Neuronal stem cell (in vitro differentiated cells): ENCODE measurements at regions not wholly inside any gene's neighbourhood (a gene's known extent, or its start where the extent isn't known, plus 50 kb on each side); places are given as distances from the start of the nearest gene placed in this dataset.

Experiments used
- DNase-seq: peaks from one replicate; pipeline ENCODE4 v3.0.0-alpha.2; 2013; ENCODE audit warnings: low spot score
- H2AFZ ChIP-seq: one replicate; pipeline ENCODE4 v1.6.1; 2013; ENCODE audit warnings: mild to moderate bottlenecking, low read length, inconsistent platforms
- H2AK5ac ChIP-seq: 2 replicates; pipeline ENCODE4 v1.6.1; 2013; ENCODE audit warnings: low read depth, mild to moderate bottlenecking, inconsistent platforms, low read length, moderate library complexity, mixed read lengths
- H2BK120ac ChIP-seq: 2 replicates; pipeline ENCODE4 v1.6.1; 2013; ENCODE audit warnings: low read depth, mild to moderate bottlenecking, inconsistent platforms, low read length, moderate library complexity, mixed read lengths
- H2BK12ac ChIP-seq: one replicate; pipeline ENCODE4 v1.6.1; 2013; ENCODE audit warnings: low read length, inconsistent platforms
- H2BK15ac ChIP-seq: 2 replicates; pipeline ENCODE4 v1.6.1; 2013; ENCODE audit warnings: mild to moderate bottlenecking, low read length, inconsistent platforms, mixed read lengths
- H2BK5ac ChIP-seq: one replicate; pipeline ENCODE4 v1.6.1; 2013; ENCODE audit warnings: inconsistent platforms, mild to moderate bottlenecking, low read length, moderate library complexity
- H3K14ac ChIP-seq: one replicate; pipeline ENCODE4 v1.6.1; 2013; ENCODE audit warnings: low read length, inconsistent platforms
- H3K18ac ChIP-seq: 2 replicates; pipeline ENCODE4 v1.6.1; 2013; ENCODE audit warnings: low read length, inconsistent platforms
- H3K23ac ChIP-seq: 2 replicates; pipeline ENCODE4 v1.6.1; 2013; ENCODE audit warnings: low read depth, mild to moderate bottlenecking, mixed read lengths, low read length, inconsistent platforms; ENCODE audit not compliant: poor library complexity
- H3K27ac ChIP-seq: replicated peaks from 3 replicates; pipeline ENCODE4 v1.5.1; 2013; ENCODE audit warnings: low read length, inconsistent platforms
- H3K27me3 ChIP-seq, 3 experiments: 2 replicates each; pipeline ENCODE4 v1.6.1; 2013; ENCODE audit warnings: low read length in 3 of 3, mild to moderate bottlenecking in 2 of 3, inconsistent platforms in 1 of 3, low read depth in 1 of 3, mixed read lengths in 1 of 3, moderate library complexity in 1 of 3; ENCODE audit not compliant: control insufficient read depth in 3 of 3, insufficient read depth in 3 of 3
- H3K36me3 ChIP-seq, 2 donors: replicated peaks in 1 of 2; 2 replicates each; pipeline ENCODE4 v1.6.1; 2013; ENCODE audit warnings: low read length in 2 of 2; ENCODE audit not compliant: control insufficient read depth in 2 of 2, insufficient read depth in 2 of 2
- H3K4ac ChIP-seq: 2 replicates; pipeline ENCODE4 v1.6.1; 2013; ENCODE audit warnings: inconsistent platforms, mild to moderate bottlenecking, low read length, moderate library complexity
- H3K4me1 ChIP-seq, 2 donors: 1 replicate in 1 of 2; 2 replicates in 1 of 2; pipeline ENCODE4 v1.6.1; 2013; ENCODE audit warnings: low read length in 2 of 2, low read depth in 1 of 2; ENCODE audit not compliant: control insufficient read depth in 2 of 2, insufficient read depth in 1 of 2
- H3K4me2 ChIP-seq: one replicate; pipeline ENCODE4 v1.6.1; 2013; ENCODE audit warnings: mild to moderate bottlenecking, low read length, inconsistent platforms; ENCODE audit not compliant: insufficient read depth, poor library complexity, severe bottlenecking
- H3K4me3 ChIP-seq, 2 donors: 2 replicates each; pipeline ENCODE4 v1.5.1; 2013; ENCODE audit warnings: low read length in 2 of 2, mild to moderate bottlenecking in 2 of 2, inconsistent platforms in 1 of 2, moderate library complexity in 1 of 2
- H3K79me1 ChIP-seq: one replicate; pipeline ENCODE4 v1.6.1; 2013; ENCODE audit warnings: low read depth, mild to moderate bottlenecking, inconsistent platforms, low read length, moderate library complexity
- H3K9ac ChIP-seq: one replicate; pipeline ENCODE4 v1.6.1; 2013; ENCODE audit warnings: mild to moderate bottlenecking, low read depth, low read length, inconsistent platforms; ENCODE audit not compliant: poor library complexity
- H3K9me3 ChIP-seq, 2 donors: replicated peaks in 1 of 2; 2 replicates each; pipeline versions ENCODE3 to v1.6.1; 2013; ENCODE audit warnings: low read length in 2 of 2, mild to moderate bottlenecking in 2 of 2, inconsistent platforms in 1 of 2, low read depth in 1 of 2, mixed read lengths in 1 of 2, moderate library complexity in 1 of 2; ENCODE audit not compliant: control insufficient read depth in 2 of 2, insufficient read depth in 1 of 2
- H4K8ac ChIP-seq: one replicate; pipeline ENCODE4 v1.6.1; 2013; ENCODE audit warnings: low read depth, mild to moderate bottlenecking, inconsistent platforms, low read length, moderate library complexity
- H4K91ac ChIP-seq: one replicate; pipeline ENCODE4 v1.6.1; 2013; ENCODE audit warnings: low read length, low read depth, mild to moderate bottlenecking, inconsistent platforms; ENCODE audit not compliant: poor library complexity
- WGBS, 2 donors: extraction: QIAGEN DNeasy Blood & Tissue Kit; methylation state at CpG; one replicate each; pipeline ENCODE4 v1.1.7; 2013; ENCODE audit warnings: missing lambda C conversion rate in 2 of 2, mixed read lengths in 1 of 2; ENCODE audit not compliant: insufficient read length in 2 of 2, insufficient replicate concordance in 1 of 2; ENCODE audit errors: extremely low coverage in 2 of 2; 5-methylcytosine and 5-hydroxymethylcytosine counted together

DNA sequence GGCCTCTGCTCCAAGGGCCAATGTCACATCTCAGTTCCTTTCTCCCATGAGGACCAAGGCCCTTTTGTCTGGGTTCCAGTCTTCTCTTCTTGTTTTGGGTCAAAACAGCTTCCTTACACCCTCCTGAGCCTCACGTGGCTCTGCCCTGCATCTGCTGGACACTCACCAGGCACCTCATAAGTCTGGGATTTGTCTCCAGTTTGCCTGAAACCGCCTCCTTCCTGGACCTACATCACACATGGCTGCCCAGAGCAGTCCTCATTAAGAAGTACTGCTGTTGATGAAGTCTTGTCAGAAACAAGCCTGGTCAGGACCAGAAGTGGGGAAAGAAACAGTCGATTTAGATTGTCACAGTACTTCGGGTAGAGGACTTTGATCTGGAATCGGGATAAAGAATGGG lies 173.4 kb upstream of the BMPER start:
- no CpG with 5 or more reads among the region's 5 CpGs for WGBS, 2 donors

DNA sequence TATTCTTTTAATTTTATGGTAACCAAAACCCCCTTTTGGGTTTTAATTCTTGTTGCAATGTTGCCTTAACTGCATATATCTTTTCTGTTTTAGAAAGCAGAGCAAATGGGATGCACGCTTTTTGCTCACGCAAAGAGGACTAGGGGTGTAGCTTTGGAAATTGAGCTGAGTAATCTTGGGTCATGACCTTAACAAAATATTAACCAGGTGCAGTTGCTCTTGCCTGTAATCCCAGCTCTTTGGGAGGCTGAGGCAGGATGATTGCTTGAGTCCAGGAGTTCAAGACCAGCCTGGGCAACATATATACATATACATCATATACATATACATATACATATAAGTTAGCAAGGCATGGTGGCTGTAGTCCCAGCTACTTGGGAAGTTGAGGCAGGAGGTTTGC lies 172.9 kb upstream of the BMPER start:
- Histone ChIP-seq H3K14ac (no peak overlapping the region), H4K91ac (no peak overlapping the region), H3K4me2 (no peak overlapping the region), H3K4me3 (no peak overlapping the region), H3K27ac (no peak overlapping the region), H2BK120ac (no peak overlapping the region), H3K23ac (no peak overlapping the region), H2AFZ (no peak overlapping the region), H3K36me3 (no peaks in the 10 kb centered on the region), H3K9me3 (no peaks in the 10 kb centered on the region), H3K4ac (no peak overlapping the region), H2BK12ac (no peak overlapping the region), H2BK5ac (no peak overlapping the region), H4K8ac (no peak overlapping the region), H2BK15ac (no peak overlapping the region), H3K4me1 (peaks cover 0 to 3% of the 10 kb centered on the region in 2 donors), H2AK5ac (no peak overlapping the region), H3K79me1 (no peaks in the 10 kb centered on the region), H3K9ac (no peak overlapping the region), H3K18ac (no peak overlapping the region), H3K27me3 (no peaks in the 10 kb centered on the region)
- WGBS, 2 donors: no CpG with 5 or more reads among the region's 2 CpGs
- no peak for DNase-seq

More for the DNA sequence above, 173.4 kb upstream of the BMPER start:
- Histone ChIP-seq H2BK120ac (no peak overlapping the region), H3K36me3 (no peaks in the 10 kb centered on the region), H3K18ac (no peak overlapping the region), H2BK5ac (no peak overlapping the region), H2BK12ac (no peak overlapping the region), H3K4me1 (peaks cover under 1 to 7% of the 10 kb centered on the region in 2 donors), H4K8ac (no peak overlapping the region), H2AK5ac (no peak overlapping the region), H3K4ac (no peak overlapping the region), H2BK15ac (no peak overlapping the region), H3K14ac (no peak overlapping the region), H3K23ac (no peak overlapping the region), H3K9ac (no peak overlapping the region), H3K79me1 (no peaks in the 10 kb centered on the region), H3K4me3 (no peak overlapping the region), H3K27ac (no peak overlapping the region), H2AFZ (no peak overlapping the region), H3K9me3 (no peaks in the 10 kb centered on the region), H3K4me2 (no peak overlapping the region), H4K91ac (no peak overlapping the region), H3K27me3 (no peaks in the 10 kb centered on the region)
- DNase-seq: no peak

DNA sequence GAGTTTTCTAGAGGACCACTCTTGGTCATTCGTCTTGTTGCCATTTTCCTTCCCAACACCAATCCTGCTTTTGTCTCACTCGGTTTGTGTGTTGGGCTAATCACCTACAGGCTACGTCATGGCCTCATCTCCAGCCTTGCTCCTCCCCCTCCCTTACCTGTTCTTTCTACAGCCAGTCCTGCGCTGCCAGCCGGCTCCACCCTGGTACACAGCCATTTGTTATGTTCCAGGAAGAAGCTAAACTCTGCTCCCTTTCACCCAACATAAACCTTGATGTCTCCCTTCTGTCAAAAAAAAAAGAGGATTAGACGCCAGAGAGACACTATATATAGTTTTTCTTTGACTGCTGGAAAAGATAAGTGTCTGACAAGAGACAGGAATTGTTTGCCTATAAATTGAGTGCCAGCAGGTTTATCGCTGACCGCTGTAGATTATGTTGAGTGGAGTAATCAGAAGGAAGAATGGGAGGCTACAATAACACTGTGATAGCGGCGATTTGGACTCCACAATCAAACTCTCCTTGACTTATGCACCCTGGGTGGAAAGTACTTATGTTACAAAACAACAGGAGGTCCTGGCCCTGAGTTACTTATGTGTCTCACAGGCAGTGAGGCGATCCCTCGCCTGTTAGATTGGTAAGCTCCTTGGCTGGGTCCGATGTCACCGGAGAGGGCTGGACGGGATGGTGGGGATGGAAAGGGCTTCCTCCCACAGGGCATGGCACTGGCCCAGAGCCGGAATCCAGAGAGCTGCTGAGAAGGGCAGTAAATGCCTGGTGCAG lies 171.3 kb upstream of the BMPER start:
- no peak for DNase-seq
- no CpG with 5 or more reads among the region's 16 CpGs for WGBS, 2 donors
- Histone ChIP-seq H2BK12ac (no peak overlapping the region), H3K4me2 (no peak overlapping the region), H3K18ac (peak overlapping the region; percentile 24), H3K27ac (no peak overlapping the region), H2BK5ac (no peak overlapping the region), H3K9ac (no peak overlapping the region), H2BK15ac (no peak overlapping the region), H3K4ac (no peak overlapping the region), H3K23ac (no peak overlapping the region), H4K91ac (no peak overlapping the region), H2AK5ac (no peak overlapping the region), H2BK120ac (no peak overlapping the region), H3K36me3 (no peaks in the 10 kb centered on the region), H3K27me3 (no peaks in the 10 kb centered on the region), H3K4me3 (no peak overlapping the region), H3K9me3 (no peaks in the 10 kb centered on the region), H3K14ac (peak overlapping the region; percentile 58), H2AFZ (no peak overlapping the region), H4K8ac (no peak overlapping the region), H3K4me1 (no peaks in the 10 kb centered on the region), H3K79me1 (no peaks in the 10 kb centered on the region)

DNA sequence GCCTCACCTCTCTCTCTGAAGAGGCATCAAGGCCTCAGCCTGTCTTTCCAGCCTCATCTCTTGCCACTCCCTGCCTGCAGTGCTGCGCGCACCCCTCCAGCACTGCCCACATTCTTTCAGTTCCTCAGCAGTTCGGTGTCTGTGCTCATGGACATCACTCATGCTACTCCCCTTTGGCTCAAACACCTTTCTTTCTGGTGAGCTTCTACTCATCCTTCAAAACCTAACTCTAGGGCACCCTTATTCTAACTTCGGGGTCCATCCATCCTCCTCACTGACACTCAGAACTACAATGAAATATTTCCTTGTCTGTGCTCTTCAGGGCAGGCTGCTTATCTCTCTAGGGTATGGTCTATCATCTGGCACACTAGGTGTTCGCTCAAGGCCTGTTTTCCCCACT lies 169.9 kb upstream of the BMPER start:
- H2BK15ac ChIP-seq: no peak overlapping the region
- H3K79me1 ChIP-seq: no peaks in the 10 kb centered on the region
- H3K4me3 ChIP-seq: no peak overlapping the region
- no peaks in the 10 kb centered on the region for H3K27me3 ChIP-seq
- no peak overlapping the region for H3K23ac ChIP-seq
- no peaks in the 10 kb centered on the region for H3K36me3 ChIP-seq
- H3K18ac ChIP-seq: no peak overlapping the region
- no peak overlapping the region for H3K4ac ChIP-seq
- H2BK5ac ChIP-seq: no peak overlapping the region
- no peak overlapping the region for H3K14ac ChIP-seq
- H4K8ac ChIP-seq: no peak overlapping the region
- no peak overlapping the region for H2AK5ac ChIP-seq
- no peak overlapping the region for H3K27ac ChIP-seq
- no peak for DNase-seq
- no peaks in the 10 kb centered on the region for H3K4me1 ChIP-seq
- no peak overlapping the region for H3K4me2 ChIP-seq
- no peak overlapping the region for H4K91ac ChIP-seq
- no peak overlapping the region for H3K9ac ChIP-seq
- H3K9me3 ChIP-seq: no peaks in the 10 kb centered on the region
- no peak overlapping the region for H2BK12ac ChIP-seq
- H2BK120ac ChIP-seq: no peak overlapping the region
- no CpG with 5 or more reads among the region's 5 CpGs for WGBS, 2 donors
- no peak overlapping the region for H2AFZ ChIP-seq
